ENCODE measurements at regions not wholly inside any gene's neighbourhood (a gene's known extent, or its start where the extent isn't known, plus 50 kb on each side); places are given as distances from the start of the nearest gene placed in this dataset.

DNA sequence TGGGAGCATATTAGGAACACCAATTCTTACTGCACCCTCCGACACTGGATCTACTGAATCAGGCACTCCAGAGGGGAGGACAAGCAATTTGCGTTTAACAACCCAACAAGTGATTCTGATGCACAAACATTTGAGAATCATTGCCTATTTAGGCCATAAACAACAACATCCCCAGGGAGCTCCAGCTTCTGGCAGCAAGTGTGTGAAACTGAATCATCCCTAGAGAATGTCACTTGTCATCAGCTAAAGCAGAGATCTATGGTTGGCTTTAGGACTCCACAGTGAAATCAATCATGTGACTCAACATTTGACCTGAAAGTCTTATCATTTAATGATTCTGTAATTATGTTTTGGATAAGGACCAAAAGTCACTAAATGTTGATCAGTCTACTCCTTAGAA lies 505.0 kb upstream of the FLRT2 start:
- Histone ChIP-seq H3K27ac (ENCODE audit: low read length) (no peak overlapping the region), H3K4me1 (ENCODE audit: control insufficient read depth in 1 of 2, insufficient read depth in 2 of 2, low read length in 2 of 2) (no peaks in the 10 kb centered on the region), H3K4me3 (ENCODE audit: low read depth in 1 of 2, low read length in 2 of 2) (no peak overlapping the region), H3K27me3 (ENCODE audit: low read depth, low read length) (no peaks in the 10 kb centered on the region), H3K36me3 (ENCODE audit: control insufficient read depth in 1 of 2, insufficient read depth in 2 of 2, low read length in 2 of 2) (no peaks in the 10 kb centered on the region), H3K9me3 (ENCODE audit: control insufficient read depth in 1 of 2, low read length in 2 of 2) (no peaks in the 10 kb centered on the region)

DNA sequence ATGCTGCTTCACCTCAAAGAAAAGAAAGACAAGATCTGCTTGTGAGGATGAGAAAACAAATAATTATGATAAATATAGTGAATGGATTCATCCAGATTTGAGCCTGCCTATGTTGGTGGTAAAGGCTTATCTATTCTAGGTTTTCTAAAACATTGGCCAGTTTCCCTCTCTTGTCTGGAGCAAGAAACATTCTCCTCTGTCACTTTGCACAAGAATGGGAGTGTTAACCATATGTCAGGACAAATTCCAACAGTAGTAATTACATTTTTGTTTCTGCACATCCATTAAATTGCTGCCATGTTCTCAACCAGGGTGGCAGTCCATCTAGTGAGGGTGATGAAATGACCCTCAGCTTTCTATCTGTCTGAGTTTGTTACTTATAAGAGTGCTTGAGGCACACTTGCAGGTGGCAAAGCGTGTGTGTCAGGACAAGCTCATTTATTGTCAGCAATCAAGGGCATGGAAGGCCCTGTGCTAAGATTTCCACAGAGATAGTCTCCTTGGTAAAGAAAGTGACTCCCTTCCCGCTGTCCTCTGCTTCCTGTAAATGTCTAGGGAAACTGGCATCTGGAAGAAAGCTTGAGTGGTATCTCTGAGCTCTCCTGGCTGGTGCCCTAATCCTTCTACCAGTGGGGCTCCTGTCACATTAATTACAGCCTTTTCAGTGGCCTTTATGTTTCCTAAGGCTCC lies 502.1 kb upstream of the FLRT2 start:
- no peaks in the 10 kb centered on the region for H3K27me3 ChIP-seq (ENCODE audit: low read depth, low read length)
- H3K4me3 ChIP-seq (ENCODE audit: low read depth in 1 of 2, low read length in 2 of 2): no peak overlapping the region
- H3K9me3 ChIP-seq (ENCODE audit: control insufficient read depth in 1 of 2, low read length in 2 of 2): no peaks in the 10 kb centered on the region
- no peak overlapping the region for H3K27ac ChIP-seq (ENCODE audit: low read length)
- no peaks in the 10 kb centered on the region for H3K36me3 ChIP-seq (ENCODE audit: control insufficient read depth in 1 of 2, insufficient read depth in 2 of 2, low read length in 2 of 2)
- H3K4me1 ChIP-seq (ENCODE audit: control insufficient read depth in 1 of 2, insufficient read depth in 2 of 2, low read length in 2 of 2): no peaks in the 10 kb centered on the region

GRCh38 chr14:85037411-85037810 lies 492.5 kb upstream of the FLRT2 start:
- no peak overlapping the region for H3K27ac ChIP-seq (ENCODE audit: low read length)
- H3K9me3 ChIP-seq (ENCODE audit: control insufficient read depth in 1 of 2, low read length in 2 of 2): no peaks in the 10 kb centered on the region
- H3K4me1 ChIP-seq (ENCODE audit: control insufficient read depth in 1 of 2, insufficient read depth in 2 of 2, low read length in 2 of 2): no peaks in the 10 kb centered on the region
- no peak overlapping the region for H3K4me3 ChIP-seq (ENCODE audit: low read depth in 1 of 2, low read length in 2 of 2)
- H3K36me3 ChIP-seq (ENCODE audit: control insufficient read depth in 1 of 2, insufficient read depth in 2 of 2, low read length in 2 of 2): no peaks in the 10 kb centered on the region
- H3K27me3 ChIP-seq (ENCODE audit: low read depth, low read length): no peaks in the 10 kb centered on the region

- no peak overlapping the region for H3K4me3 ChIP-seq (ENCODE audit: low read depth in 1 of 2, low read length in 2 of 2)
- no peaks in the 10 kb centered on the region for H3K9me3 ChIP-seq (ENCODE audit: control insufficient read depth in 1 of 2, low read length in 2 of 2)
- no peaks in the 10 kb centered on the region for H3K4me1 ChIP-seq (ENCODE audit: control insufficient read depth in 1 of 2, insufficient read depth in 2 of 2, low read length in 2 of 2)
- H3K36me3 ChIP-seq (ENCODE audit: control insufficient read depth in 1 of 2, insufficient read depth in 2 of 2, low read length in 2 of 2): no peaks in the 10 kb centered on the region
- H3K27ac ChIP-seq (ENCODE audit: low read length): no peak overlapping the region
- H3K27me3 ChIP-seq (ENCODE audit: low read depth, low read length): no peaks in the 10 kb centered on the region
Observed at GRCh38 chr14:85038526-85039352, 491.2 kb upstream of the FLRT2 start.

- no peaks in the 10 kb centered on the region for H3K4me1 ChIP-seq (ENCODE audit: control insufficient read depth in 1 of 2, insufficient read depth in 2 of 2, low read length in 2 of 2)
- H3K4me3 ChIP-seq (ENCODE audit: low read depth in 1 of 2, low read length in 2 of 2): no peak overlapping the region
- no peaks in the 10 kb centered on the region for H3K36me3 ChIP-seq (ENCODE audit: control insufficient read depth in 1 of 2, insufficient read depth in 2 of 2, low read length in 2 of 2)
- no peak overlapping the region for H3K27ac ChIP-seq (ENCODE audit: low read length)
- no peaks in the 10 kb centered on the region for H3K9me3 ChIP-seq (ENCODE audit: control insufficient read depth in 1 of 2, low read length in 2 of 2)
- no peaks in the 10 kb centered on the region for H3K27me3 ChIP-seq (ENCODE audit: low read depth, low read length)
Observed at GRCh38 chr14:85039353-85039626, 490.7 kb upstream of the FLRT2 start.

GRCh38 chr14:85040046-85040685 lies 489.8 kb upstream of the FLRT2 start:
- Histone ChIP-seq H3K36me3 (ENCODE audit: control insufficient read depth in 1 of 2, insufficient read depth in 2 of 2, low read length in 2 of 2) (no peaks in the 10 kb centered on the region), H3K27me3 (ENCODE audit: low read depth, low read length) (no peaks in the 10 kb centered on the region), H3K27ac (ENCODE audit: low read length) (no peak overlapping the region), H3K4me3 (ENCODE audit: low read depth in 1 of 2, low read length in 2 of 2) (no peak overlapping the region), H3K4me1 (ENCODE audit: control insufficient read depth in 1 of 2, insufficient read depth in 2 of 2, low read length in 2 of 2) (no peaks in the 10 kb centered on the region), H3K9me3 (ENCODE audit: control insufficient read depth in 1 of 2, low read length in 2 of 2) (no peaks in the 10 kb centered on the region)

DNA sequence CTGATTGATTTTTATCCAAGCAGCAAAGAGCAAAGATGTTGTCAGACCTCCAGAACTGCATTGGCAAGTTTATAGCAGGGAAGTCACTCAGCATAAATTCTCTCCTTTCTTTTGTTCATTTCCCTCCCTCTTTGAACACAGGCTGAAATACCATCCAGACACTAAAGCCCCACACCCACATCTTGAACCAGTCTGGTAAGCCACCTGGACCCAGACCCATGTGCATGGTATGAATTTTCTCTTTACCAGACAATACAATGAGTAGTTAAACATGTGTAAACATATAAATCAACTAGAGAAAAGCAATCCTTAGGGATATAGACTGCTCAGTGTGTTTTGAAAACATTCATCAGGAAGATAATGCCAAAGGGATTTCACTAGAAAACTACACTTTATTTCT lies 488.3 kb upstream of the FLRT2 start:
- Histone ChIP-seq H3K36me3 (ENCODE audit: control insufficient read depth in 1 of 2, insufficient read depth in 2 of 2, low read length in 2 of 2) (no peaks in the 10 kb centered on the region), H3K9me3 (ENCODE audit: control insufficient read depth in 1 of 2, low read length in 2 of 2) (no peaks in the 10 kb centered on the region), H3K4me1 (ENCODE audit: control insufficient read depth in 1 of 2, insufficient read depth in 2 of 2, low read length in 2 of 2) (no peaks in the 10 kb centered on the region), H3K27ac (ENCODE audit: low read length) (no peak overlapping the region), H3K4me3 (ENCODE audit: low read depth in 1 of 2, low read length in 2 of 2) (no peak overlapping the region), H3K27me3 (ENCODE audit: low read depth, low read length) (no peaks in the 10 kb centered on the region)

GRCh38 chr14:85042301-85042700 lies 487.6 kb upstream of the FLRT2 start:
- H3K27ac ChIP-seq (ENCODE audit: low read length): no peak overlapping the region
- H3K27me3 ChIP-seq (ENCODE audit: low read depth, low read length): no peaks in the 10 kb centered on the region
- no peak overlapping the region for H3K4me3 ChIP-seq (ENCODE audit: low read depth in 1 of 2, low read length in 2 of 2)
- no peaks in the 10 kb centered on the region for H3K4me1 ChIP-seq (ENCODE audit: control insufficient read depth in 1 of 2, insufficient read depth in 2 of 2, low read length in 2 of 2)
- H3K36me3 ChIP-seq (ENCODE audit: control insufficient read depth in 1 of 2, insufficient read depth in 2 of 2, low read length in 2 of 2): no peaks in the 10 kb centered on the region
- no peaks in the 10 kb centered on the region for H3K9me3 ChIP-seq (ENCODE audit: control insufficient read depth in 1 of 2, low read length in 2 of 2)

DNA sequence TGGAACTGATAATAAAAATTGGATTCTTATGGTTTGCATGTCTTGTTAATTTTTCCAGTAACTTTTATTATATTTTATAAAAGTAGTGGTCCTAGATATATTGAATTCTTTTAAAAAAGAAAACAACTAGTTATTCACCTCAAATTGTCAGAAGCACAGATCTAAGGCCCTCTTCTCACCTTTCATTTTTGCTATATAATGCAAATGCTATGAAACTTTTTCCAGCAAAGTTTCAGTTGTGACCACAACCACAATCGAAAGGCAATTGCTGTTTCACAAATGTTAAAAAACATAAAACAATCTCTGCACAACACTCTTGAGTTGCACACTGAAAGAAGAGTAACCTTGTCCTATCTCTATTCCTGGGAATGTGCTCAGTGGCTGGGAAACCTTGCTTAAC lies 479.8 kb upstream of the FLRT2 start:
- no peaks in the 10 kb centered on the region for H3K4me1 ChIP-seq (ENCODE audit: control insufficient read depth in 1 of 2, insufficient read depth in 2 of 2, low read length in 2 of 2)
- peaks cover 0 to 5% of the 10 kb centered on the region in 2 donors for H3K9me3 ChIP-seq (ENCODE audit: control insufficient read depth in 1 of 2, low read length in 2 of 2)
- H3K27ac ChIP-seq (ENCODE audit: low read length): no peak overlapping the region
- H3K4me3 ChIP-seq (ENCODE audit: low read depth in 1 of 2, low read length in 2 of 2): no peak overlapping the region
- H3K27me3 ChIP-seq (ENCODE audit: low read depth, low read length): no peaks in the 10 kb centered on the region
- no peaks in the 10 kb centered on the region for H3K36me3 ChIP-seq (ENCODE audit: control insufficient read depth in 1 of 2, insufficient read depth in 2 of 2, low read length in 2 of 2)

- Histone ChIP-seq H3K27ac (ENCODE audit: low read length) (no peak overlapping the region), H3K4me1 (ENCODE audit: control insufficient read depth in 1 of 2, insufficient read depth in 2 of 2, low read length in 2 of 2) (no peaks in the 10 kb centered on the region), H3K4me3 (ENCODE audit: low read depth in 1 of 2, low read length in 2 of 2) (no peak overlapping the region), H3K9me3 (ENCODE audit: control insufficient read depth in 1 of 2, low read length in 2 of 2) (peaks cover 0 to 5% of the 10 kb centered on the region in 2 donors), H3K27me3 (ENCODE audit: low read depth, low read length) (no peaks in the 10 kb centered on the region), H3K36me3 (ENCODE audit: control insufficient read depth in 1 of 2, insufficient read depth in 2 of 2, low read length in 2 of 2) (no peaks in the 10 kb centered on the region)
Observed at GRCh38 chr14:85052646-85053045, 477.3 kb upstream of the FLRT2 start.

- H3K27me3 ChIP-seq (ENCODE audit: low read depth, low read length): no peaks in the 10 kb centered on the region
- no peak overlapping the region for H3K4me3 ChIP-seq (ENCODE audit: low read depth in 1 of 2, low read length in 2 of 2)
- H3K4me1 ChIP-seq (ENCODE audit: control insufficient read depth in 1 of 2, insufficient read depth in 2 of 2, low read length in 2 of 2): no peaks in the 10 kb centered on the region
- H3K27ac ChIP-seq (ENCODE audit: low read length): no peak overlapping the region
- no peaks in the 10 kb centered on the region for H3K36me3 ChIP-seq (ENCODE audit: control insufficient read depth in 1 of 2, insufficient read depth in 2 of 2, low read length in 2 of 2)
- H3K9me3 ChIP-seq (ENCODE audit: control insufficient read depth in 1 of 2, low read length in 2 of 2): peaks cover 0 to 5% of the 10 kb centered on the region in 2 donors
Observed at GRCh38 chr14:85054178-85054577, 475.8 kb upstream of the FLRT2 start.
